ENCODE measurements at regions not wholly inside any gene's neighbourhood (a gene's known extent, or its start where the extent isn't known, plus 50 kb on each side); places are given as distances from the start of the nearest gene placed in this dataset.

DNA sequence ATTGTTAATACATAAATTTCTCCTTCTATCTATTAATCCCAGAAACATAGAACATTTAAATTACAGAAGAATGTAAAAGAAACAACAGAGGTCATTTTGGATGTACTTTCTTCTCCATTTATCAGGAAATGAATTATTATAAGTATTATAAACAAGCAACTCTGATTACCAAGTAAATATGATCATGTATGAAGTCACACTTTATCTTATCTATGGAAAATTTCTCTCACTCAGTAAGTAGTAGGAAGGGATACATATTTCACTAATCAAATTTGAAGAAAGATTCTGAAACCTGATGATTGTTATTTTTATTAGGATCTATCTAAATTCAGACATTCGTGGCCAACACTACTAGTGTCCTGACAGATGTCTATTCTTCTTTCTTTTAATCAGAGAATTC lies 770.7 kb downstream of the LTN1 start:
- TF ChIP-seq, protein P1, sequence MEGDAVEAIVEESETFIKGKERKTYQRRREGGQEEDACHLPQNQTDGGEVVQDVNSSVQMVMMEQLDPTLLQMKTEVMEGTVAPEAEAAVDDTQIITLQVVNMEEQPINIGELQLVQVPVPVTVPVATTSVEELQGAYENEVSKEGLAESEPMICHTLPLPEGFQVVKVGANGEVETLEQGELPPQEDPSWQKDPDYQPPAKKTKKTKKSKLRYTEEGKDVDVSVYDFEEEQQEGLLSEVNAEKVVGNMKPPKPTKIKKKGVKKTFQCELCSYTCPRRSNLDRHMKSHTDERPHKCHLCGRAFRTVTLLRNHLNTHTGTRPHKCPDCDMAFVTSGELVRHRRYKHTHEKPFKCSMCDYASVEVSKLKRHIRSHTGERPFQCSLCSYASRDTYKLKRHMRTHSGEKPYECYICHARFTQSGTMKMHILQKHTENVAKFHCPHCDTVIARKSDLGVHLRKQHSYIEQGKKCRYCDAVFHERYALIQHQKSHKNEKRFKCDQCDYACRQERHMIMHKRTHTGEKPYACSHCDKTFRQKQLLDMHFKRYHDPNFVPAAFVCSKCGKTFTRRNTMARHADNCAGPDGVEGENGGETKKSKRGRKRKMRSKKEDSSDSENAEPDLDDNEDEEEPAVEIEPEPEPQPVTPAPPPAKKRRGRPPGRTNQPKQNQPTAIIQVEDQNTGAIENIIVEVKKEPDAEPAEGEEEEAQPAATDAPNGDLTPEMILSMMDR (IDR thresholded peaks at IDR 0.05), result no peak
- TF ChIP-seq POLR2A (IDR thresholded peaks at IDR 0.05), result no peak

Data from uterus (tissue), 2 donors.